DND-41 (cell line): ENCODE measurements at regions not wholly inside any gene's neighbourhood (a gene's known extent, or its start where the extent isn't known, plus 50 kb on each side); places are given as distances from the start of the nearest gene placed in this dataset.

Experiments
- CTCF ChIP-seq: IDR thresholded peaks from 2 replicates; pipeline ENCODE4 v1.5.1; 2012; ENCODE audit warnings: borderline replicate concordance, low read length, moderate library complexity, mild to moderate bottlenecking; ENCODE audit not compliant: poor library complexity, severe bottlenecking; ENCODE audit errors: extremely low read depth
- EZH2 ChIP-seq: IDR thresholded peaks from 3 replicates; pipeline ENCODE4 v1.6.1; 2012; ENCODE audit warnings: borderline replicate concordance, low read depth, mild to moderate bottlenecking, moderate library complexity, low read length, inconsistent platforms; ENCODE audit not compliant: severe bottlenecking

GRCh38 chr11:2083411-2083810, 55.8 kb downstream of the IGF2 start:
- no peak for TF ChIP-seq EZH2
- no peak for TF ChIP-seq CTCF
